Cardiac fibroblast (primary cell): ENCODE measurements at regions not wholly inside any gene's neighbourhood (a gene's known extent, or its start where the extent isn't known, plus 50 kb on each side); places are given as distances from the start of the nearest gene placed in this dataset.

ENCODE experiments used
- DNase-seq, 2 donors: peaks; one replicate each; pipeline versions ENCODE4 v3.0.0 to v3.0.0-alpha.2; 2010; ENCODE audit warnings: low read depth in 2 of 2
- H3K4me3 ChIP-seq, 2 donors: replicated peaks in 1 of 2; 1 replicate in 1 of 2; 2 replicates in 1 of 2; pipeline ENCODE4 v1.5.1; 2011; ENCODE audit warnings: low read depth in 2 of 2, low read length in 2 of 2, mild to moderate bottlenecking in 2 of 2, moderate library complexity in 1 of 2
- CTCF ChIP-seq: IDR thresholded peaks from one replicate; pipeline ENCODE4 v1.5.1; 2011; ENCODE audit warnings: low read depth, mild to moderate bottlenecking, low read length, inconsistent platforms

GRCh38 chr1:79472067-79472656 is 465.6 kb upstream of the ADGRL4 start:
- H3K4me3 ChIP-seq, result no peak overlapping the region
- TF ChIP-seq CTCF, result no peak
- DNase-seq, result no peak

GRCh38 chr1:79469139-79469538 is 462.6 kb upstream of the ADGRL4 start:
- no peak for TF ChIP-seq CTCF
- H3K4me3 ChIP-seq, result no peak overlapping the region
- DNase-seq, result no peak

- TF ChIP-seq CTCF, result no peak
- no peak overlapping the region for H3K4me3 ChIP-seq
- no peak for DNase-seq
Observed at GRCh38 chr1:79460773-79461436, 454.4 kb upstream of the ADGRL4 start.

- no peak for DNase-seq
- TF ChIP-seq CTCF, result no peak
Observed at GRCh38 chr1:79457562-79458224, 451.2 kb upstream of the ADGRL4 start.

GRCh38 chr1:79448426-79448825 is 441.9 kb upstream of the ADGRL4 start:
- no peak for TF ChIP-seq CTCF
- no peak overlapping the region for H3K4me3 ChIP-seq
- peak; percentile 4 to 35 for DNase-seq

More at GRCh38 chr1:79457562-79458224, 451.2 kb upstream of the ADGRL4 start:
- no peak overlapping the region for H3K4me3 ChIP-seq

GRCh38 chr1:79441238-79441637 is 434.7 kb upstream of the ADGRL4 start:
- DNase-seq, result peak in 1 of 2 donors; percentile 3
- no peak for TF ChIP-seq CTCF
- H3K4me3 ChIP-seq, result no peak overlapping the region
